ENCODE measurements at regions not wholly inside any gene's neighbourhood (a gene's known extent, or its start where the extent isn't known, plus 50 kb on each side); places are given as distances from the start of the nearest gene placed in this dataset.

DNA sequence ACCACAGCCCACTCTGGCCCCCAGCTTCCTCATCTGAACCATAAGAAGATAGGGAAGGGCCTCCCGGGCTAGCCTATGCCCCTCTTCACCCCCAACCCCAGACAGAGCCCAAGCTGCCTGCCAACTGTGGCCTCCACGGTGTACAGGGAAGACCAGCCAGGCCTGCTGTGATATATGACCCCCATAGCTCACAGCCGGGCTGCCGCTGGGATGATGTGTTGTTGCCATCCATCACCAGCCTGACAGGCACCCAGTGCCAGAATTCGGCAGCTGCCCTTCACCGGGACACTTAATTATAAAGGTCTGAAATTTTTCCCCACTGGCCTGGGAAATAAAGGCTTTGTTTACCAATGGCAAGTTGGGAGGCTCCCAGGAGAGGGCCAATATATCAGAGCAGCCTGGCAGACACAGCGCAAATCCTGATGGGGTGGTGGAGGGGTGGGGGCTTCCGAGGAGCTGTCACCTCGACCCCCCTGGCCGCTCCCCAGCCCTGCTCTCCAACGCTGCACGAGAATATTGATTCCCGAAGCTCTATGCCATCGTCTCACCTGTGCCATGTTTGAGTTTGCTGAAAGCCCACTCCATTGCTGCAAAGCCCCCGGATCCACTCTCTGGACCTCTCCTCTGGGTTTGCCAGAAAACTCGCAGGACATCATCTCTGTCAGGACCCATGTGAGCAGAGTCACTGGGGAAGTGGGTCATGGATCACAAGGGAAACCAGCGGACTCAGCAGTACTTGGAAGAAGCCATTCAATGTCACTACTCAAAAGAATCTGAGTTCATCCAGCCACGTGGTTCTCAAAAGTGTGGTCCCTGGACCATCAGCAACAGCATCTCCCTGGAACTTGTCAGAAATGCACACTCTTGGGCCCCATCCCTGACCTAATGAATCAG, 296.9 kb downstream of the MN1 start:
- H3K9me3 Mint-ChIP-seq = no peaks in the 10 kb centered on the region
- H3K4me1 Mint-ChIP-seq = no peaks in the 10 kb centered on the region
- no peaks in the 10 kb centered on the region for H3K36me3 Mint-ChIP-seq (ENCODE audit: low read depth)
- no peak overlapping the region for H3K27ac Mint-ChIP-seq
- ATAC-seq (replicated peaks) = no peak
- H3K27me3 Mint-ChIP-seq = no peaks in the 10 kb centered on the region
- no peak overlapping the region for H3K4me3 Mint-ChIP-seq

DNA sequence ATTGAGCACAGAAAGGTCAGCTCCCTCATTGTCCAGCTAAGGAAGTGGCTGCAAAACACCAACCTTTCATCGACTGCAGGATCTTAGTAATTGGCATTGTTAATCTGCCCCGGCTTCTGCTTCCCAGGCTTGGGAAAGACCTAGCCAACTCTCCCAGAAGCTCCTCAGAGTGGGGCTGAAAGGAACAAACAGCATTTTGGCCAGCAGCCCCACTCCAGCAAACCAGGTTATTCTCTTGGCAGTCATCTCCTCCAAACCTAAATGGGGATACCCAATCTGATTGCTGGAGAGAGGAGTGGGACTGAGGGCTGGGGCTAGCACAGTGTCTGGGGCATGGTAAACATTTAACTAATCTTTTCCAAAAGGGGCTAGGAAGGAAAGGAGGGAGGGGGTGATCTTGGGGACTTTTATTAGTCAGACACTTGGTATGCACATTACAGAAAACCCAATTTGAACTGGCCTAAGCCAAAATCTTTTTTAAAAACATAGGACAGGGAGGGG, 294.4 kb downstream of the MN1 start:
- H3K4me3 Mint-ChIP-seq = no peak overlapping the region
- no peaks in the 10 kb centered on the region for H3K36me3 Mint-ChIP-seq (ENCODE audit: low read depth)
- no peaks in the 10 kb centered on the region for H3K9me3 Mint-ChIP-seq
- no peak overlapping the region for H3K27ac Mint-ChIP-seq
- H3K4me1 Mint-ChIP-seq = no peaks in the 10 kb centered on the region
- ATAC-seq (replicated peaks) = no peak
- H3K27me3 Mint-ChIP-seq = no peaks in the 10 kb centered on the region

DNA sequence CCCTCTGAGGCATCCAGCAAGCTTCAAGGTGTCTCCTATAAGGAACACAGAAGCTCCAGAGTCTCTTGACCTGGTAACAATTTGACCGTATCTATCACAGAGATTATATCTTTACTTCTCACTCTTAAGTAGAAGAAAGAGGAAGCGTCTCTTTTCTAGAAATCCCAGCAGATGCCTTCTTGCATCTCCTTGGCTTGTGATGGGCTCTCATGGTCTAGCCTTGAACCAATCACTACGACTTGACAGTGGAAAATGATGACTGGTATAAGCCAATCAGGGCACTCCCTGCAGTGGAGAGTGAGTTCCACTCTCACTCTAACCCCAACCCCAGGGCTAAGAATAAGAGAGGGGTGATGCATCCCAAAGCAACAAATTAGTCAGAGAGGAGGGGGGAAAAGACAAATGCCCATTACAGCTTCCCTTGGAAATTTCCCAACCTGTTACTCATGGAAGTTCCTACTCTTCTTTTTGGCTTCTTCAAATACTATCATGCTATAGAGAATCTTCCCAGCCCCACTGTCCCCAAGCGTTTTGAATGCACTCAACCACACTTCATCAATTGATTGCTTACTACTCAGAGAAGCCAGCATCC, 293.5 kb downstream of the MN1 start:
- Mint-ChIP-seq H3K9me3 (no peaks in the 10 kb centered on the region), H3K4me1 (no peaks in the 10 kb centered on the region), H3K4me3 (no peak overlapping the region), H3K36me3 (ENCODE audit: low read depth) (no peaks in the 10 kb centered on the region), H3K27me3 (no peaks in the 10 kb centered on the region), H3K27ac (no peak overlapping the region)
- no peak for ATAC-seq (replicated peaks)

DNA sequence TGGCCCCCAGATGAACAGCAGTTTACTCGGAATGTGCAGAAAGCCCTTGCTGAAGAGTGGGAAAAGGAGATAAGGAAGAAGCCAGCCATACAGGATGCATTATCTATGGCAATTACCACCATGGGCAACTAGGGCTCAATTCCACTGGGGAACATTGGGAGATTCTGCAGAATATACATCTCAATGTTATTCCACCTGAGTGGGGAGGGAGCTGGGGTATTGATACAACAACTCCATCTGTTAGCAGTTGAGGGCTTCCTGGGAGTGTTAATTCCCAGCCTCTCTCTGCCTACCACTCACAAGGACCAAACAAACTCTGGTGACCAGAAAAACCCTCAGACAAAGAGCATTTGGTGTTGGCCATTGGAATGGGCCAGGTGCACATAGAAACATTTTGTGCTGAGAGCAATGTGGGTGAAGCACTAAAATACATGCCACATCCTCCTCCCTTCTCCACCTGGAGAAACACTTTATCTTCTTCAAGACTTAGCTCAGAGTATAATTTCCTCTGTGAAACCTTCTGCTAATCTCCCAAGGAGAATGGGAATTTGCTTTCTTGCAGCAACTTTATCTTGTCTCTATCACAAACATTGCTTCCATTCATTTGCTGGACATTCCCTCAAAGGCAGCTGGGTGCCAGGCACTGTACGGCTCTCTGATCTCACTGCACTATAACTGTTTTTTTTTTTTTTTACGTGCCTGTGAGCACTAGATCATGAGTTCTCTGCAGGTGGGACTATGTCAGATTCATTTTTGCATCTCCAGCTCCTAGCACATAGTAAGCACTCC, 292.2 kb downstream of the MN1 start:
- H3K9me3 Mint-ChIP-seq = no peaks in the 10 kb centered on the region
- H3K4me3 Mint-ChIP-seq = no peak overlapping the region
- H3K27me3 Mint-ChIP-seq = no peaks in the 10 kb centered on the region
- no peaks in the 10 kb centered on the region for H3K4me1 Mint-ChIP-seq
- no peaks in the 10 kb centered on the region for H3K36me3 Mint-ChIP-seq (ENCODE audit: low read depth)
- no peak for ATAC-seq (replicated peaks)
- no peak overlapping the region for H3K27ac Mint-ChIP-seq

DNA sequence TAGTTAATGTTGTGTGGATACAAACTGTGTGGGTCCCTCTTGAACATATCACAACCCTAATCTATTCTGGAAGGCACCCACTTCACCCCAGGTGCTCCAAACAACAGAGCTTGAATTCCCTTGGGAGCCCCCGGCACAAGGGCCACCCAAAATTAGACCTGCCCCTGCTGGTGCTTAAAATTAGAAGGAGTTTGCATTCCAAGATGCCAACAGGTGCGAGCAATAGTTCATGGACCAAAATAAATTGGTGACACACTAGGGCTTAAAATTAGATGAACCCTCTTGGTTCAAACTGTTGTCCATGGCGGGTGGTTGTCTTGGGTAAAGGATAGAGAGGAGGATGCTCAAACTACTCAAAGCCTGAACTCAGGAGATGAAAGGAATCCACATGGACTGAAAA, 291.5 kb downstream of the MN1 start:
- Mint-ChIP-seq H3K36me3 (ENCODE audit: low read depth) (no peaks in the 10 kb centered on the region), H3K4me1 (no peaks in the 10 kb centered on the region), H3K9me3 (no peaks in the 10 kb centered on the region), H3K4me3 (no peak overlapping the region), H3K27me3 (no peaks in the 10 kb centered on the region), H3K27ac (no peak overlapping the region)
- no peak for ATAC-seq (replicated peaks)

DNA sequence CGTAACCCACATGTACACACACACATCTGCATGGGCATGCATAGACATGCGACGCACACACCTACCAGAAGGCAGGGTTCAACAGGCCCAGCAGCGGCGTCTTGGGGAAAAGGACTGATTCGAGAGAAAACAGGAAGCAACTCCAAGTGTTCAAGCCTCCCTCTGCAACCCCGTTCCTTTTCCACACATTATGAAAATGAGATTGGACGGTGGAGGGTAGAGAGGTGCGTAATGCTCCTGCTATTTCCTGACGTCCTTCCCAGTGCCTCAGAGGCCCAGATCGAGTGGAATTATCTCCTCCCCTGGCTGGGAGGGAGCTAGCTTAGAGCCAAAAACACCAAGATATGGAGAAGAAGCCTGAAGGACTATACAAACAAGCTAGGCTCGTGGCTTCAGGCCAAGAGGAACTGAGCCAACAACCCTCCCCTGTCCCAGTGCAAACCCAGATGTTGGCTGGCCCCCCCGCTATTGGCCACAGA, 289.2 kb downstream of the MN1 start:
- Mint-ChIP-seq H3K36me3 (ENCODE audit: low read depth) (no peaks in the 10 kb centered on the region), H3K4me1 (no peaks in the 10 kb centered on the region), H3K9me3 (no peaks in the 10 kb centered on the region)

DNA sequence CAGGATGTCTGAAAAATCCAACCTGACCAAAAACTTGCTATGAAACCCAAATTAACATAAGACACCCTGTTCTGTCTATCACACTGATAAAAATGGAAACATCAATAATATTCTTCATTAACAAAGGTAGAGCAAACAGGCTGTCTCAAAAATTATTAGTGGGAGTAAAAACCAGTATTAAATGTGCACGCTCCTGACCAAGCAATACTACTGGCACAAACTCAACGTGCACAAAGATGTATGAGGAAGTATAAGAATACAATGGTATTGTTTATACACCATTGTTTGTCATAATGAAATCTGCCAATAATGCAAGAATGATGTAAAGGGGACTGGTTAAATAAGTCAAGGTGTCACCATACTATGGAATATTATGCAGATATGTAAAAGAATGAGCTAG, 288.5 kb downstream of the MN1 start:
- no peaks in the 10 kb centered on the region for H3K9me3 Mint-ChIP-seq
- H3K4me1 Mint-ChIP-seq = no peaks in the 10 kb centered on the region
- ATAC-seq (replicated peaks) = no peak
- no peaks in the 10 kb centered on the region for H3K27me3 Mint-ChIP-seq
- H3K4me3 Mint-ChIP-seq = no peak overlapping the region
- no peak overlapping the region for H3K27ac Mint-ChIP-seq
- no peaks in the 10 kb centered on the region for H3K36me3 Mint-ChIP-seq (ENCODE audit: low read depth)

More for the DNA sequence above, 289.2 kb downstream of the MN1 start:
- no peak for ATAC-seq (replicated peaks)
- no peak overlapping the region for H3K27ac Mint-ChIP-seq
- H3K4me3 Mint-ChIP-seq = no peak overlapping the region
- H3K27me3 Mint-ChIP-seq = no peaks in the 10 kb centered on the region

DNA sequence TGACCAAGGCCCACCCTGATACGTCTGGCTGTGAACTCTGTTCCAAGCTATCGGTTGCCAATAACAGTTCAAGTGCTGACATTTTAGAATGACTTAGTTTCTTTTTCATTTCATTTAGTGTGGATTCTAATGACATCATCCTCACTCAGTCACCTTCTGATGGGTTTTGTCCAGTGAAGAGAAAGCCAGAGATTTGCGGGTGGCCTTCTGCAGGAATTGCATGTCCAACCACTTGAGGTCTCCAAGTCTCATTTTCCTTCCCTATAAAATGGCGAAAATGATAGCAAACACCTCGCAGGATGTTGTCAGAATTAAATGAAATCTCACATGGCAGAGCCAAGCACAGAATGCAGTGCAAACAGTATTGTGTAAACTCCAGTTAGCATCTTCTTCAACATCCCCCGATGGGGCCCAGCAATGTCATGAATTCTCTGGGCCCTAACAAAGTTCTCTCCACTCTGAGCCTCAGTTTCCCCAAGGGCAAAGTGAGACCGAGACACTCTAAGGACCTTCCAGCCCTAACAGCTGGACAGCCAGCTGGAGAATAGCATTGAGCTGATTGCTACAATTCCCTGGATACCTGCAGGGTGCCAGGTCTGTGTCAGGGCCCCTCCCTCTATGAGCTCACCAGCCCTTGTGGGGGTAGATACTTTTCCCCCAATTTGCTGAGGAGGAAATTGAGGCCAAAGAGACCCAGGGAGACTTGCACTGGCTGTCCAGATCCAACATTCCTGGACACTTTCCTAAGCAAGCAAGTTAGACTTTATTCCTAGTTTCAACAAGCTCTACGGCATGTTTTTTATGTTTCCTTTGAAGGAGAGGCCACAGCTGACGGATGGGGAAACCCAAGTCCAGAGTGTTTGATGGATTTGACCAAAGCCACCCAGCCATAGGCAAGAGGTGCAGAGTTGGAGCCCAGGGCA, 286.7 kb downstream of the MN1 start:
- H3K27ac Mint-ChIP-seq = no peak overlapping the region
- H3K4me3 Mint-ChIP-seq = no peak overlapping the region
- peaks cover 6% of the 10 kb centered on the region for H3K27me3 Mint-ChIP-seq
- no peaks in the 10 kb centered on the region for H3K9me3 Mint-ChIP-seq
- ATAC-seq (replicated peaks) = no peak
- H3K4me1 Mint-ChIP-seq = no peaks in the 10 kb centered on the region
- no peaks in the 10 kb centered on the region for H3K36me3 Mint-ChIP-seq (ENCODE audit: low read depth)

DNA sequence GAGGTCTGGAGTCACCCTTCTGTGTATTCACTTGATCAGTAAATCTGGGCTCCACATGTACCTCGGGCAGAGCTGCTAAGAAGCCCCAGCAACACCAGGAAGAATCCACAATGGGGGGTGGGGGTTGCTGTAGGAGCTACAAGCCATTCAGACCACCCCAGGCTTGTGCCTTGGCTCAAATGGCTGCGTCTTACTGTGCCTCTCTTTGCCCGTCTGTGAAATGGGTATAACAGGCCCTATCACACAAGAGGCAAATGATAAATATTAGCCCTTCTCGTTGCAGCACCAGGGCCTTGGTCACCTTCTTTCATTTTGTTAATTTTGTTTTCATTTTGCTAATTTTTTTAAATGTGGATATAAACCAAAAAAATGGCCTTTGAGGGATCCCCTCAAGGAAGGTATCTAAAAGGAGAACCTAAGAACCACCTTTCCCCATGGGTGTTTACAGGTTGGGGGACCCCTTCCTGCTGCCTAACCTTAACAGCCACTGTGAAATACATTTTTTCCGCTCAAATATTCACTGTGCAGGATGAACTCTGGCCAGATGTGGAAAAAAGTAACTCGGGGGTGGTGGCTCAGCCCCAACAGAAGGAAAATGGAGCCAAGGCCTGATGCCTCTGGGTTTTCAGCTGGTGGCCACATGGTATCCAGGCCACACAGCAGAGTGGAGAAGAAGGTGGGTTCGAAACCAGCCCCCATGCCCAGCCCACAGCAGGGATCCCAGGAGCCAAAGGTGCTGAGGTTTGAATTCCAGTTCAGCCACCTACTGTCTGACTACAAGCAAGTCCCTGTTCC, 284.0 kb downstream of the MN1 start:
- Mint-ChIP-seq H3K4me1 (no peaks in the 10 kb centered on the region), H3K27me3 (peaks cover 6% of the 10 kb centered on the region), H3K4me3 (no peak overlapping the region), H3K9me3 (no peaks in the 10 kb centered on the region), H3K27ac (no peak overlapping the region), H3K36me3 (ENCODE audit: low read depth) (no peaks in the 10 kb centered on the region)
- ATAC-seq (replicated peaks) = no peak

DNA sequence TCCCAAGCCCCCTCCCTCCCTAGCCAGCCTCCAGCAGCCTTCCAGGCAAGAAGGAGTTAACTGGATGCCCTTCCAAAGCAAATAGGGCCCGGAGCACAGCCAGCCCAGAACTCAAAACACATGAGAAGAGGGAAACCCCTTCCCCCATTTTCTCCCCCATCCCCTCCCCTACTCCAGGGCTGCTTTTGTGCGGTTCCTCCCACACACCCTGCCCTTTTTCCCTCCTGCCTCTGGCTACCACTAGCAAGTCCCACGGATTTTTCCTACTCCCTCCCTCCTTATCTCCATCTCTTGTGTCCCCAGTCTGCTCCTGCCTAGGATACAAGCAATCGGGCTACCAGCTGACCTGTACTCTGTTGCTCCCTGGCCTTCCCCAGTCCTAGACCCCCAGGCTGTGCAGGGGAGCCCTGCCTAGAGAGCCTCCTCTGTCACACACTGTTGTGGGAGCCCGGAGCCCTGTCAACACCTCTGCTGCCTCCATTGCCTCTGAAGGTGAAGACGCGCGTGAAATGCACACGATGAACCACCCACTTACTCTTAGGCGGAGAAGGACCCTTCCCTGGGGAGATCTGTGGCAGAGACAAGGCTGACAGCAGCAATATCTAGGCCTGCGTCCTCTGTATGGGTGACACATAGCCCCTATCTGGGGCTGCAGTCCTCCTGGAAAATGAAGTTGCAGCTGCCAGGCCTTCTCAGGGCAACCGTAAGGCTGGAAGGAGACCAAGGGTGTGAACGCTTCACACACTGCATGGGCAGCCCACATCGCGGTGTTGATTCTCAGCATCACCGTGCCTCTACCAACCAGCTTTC, 282.8 kb downstream of the MN1 start:
- no peak for ATAC-seq (replicated peaks)
- H3K36me3 Mint-ChIP-seq (ENCODE audit: low read depth) = no peaks in the 10 kb centered on the region
- no peaks in the 10 kb centered on the region for H3K4me1 Mint-ChIP-seq
- H3K27me3 Mint-ChIP-seq = peaks cover 6% of the 10 kb centered on the region
- no peak overlapping the region for H3K27ac Mint-ChIP-seq
- H3K4me3 Mint-ChIP-seq = no peak overlapping the region
- no peaks in the 10 kb centered on the region for H3K9me3 Mint-ChIP-seq

DNA sequence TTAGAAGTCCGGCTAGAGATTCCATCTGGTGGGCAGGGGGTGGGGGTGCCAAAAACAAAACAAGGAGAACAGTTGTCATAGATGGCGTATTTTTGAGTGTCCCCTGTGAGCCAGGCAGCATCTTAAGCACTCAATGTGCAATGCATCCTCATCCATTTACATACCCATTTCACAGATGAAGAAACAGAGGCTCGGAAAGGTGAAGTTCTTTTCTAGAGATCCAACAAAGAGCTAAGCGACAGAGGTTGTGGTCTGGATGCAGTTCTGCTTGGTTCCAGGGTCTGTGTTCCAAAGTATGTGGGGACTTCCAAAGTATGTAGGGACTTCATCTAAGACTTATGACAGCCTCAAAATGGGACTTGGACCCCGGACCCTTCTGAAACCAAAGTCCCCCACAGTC, 277.8 kb downstream of the MN1 start:
- no peak for ATAC-seq (replicated peaks)
- Mint-ChIP-seq H3K27ac (no peak overlapping the region), H3K36me3 (ENCODE audit: low read depth) (no peaks in the 10 kb centered on the region), H3K4me1 (no peaks in the 10 kb centered on the region), H3K4me3 (no peak overlapping the region), H3K27me3 (peaks cover 9% of the 10 kb centered on the region), H3K9me3 (no peaks in the 10 kb centered on the region)

DNA sequence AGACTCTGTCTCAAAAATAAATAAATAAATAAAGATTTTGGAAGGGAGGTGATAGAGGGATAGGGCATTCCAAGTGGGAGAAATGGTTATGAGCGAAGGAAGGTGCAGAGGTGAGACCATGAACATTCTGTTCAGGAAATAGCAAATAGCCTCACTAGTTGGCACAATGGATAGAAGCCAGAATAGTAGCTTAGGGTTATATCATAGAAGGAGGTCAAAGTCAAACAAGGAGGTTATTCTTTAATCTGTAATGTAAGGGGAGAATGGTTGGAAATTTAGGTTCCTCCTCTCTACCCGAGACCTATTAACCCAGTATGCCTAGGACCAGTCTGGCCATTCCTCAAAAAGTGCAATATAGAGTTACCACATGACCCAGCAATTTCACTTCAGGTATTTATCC, 275.8 kb downstream of the MN1 start:
- Mint-ChIP-seq H3K4me1 (no peaks in the 10 kb centered on the region), H3K4me3 (no peak overlapping the region), H3K27me3 (peaks cover 4% of the 10 kb centered on the region), H3K36me3 (ENCODE audit: low read depth) (no peaks in the 10 kb centered on the region), H3K27ac (no peak overlapping the region), H3K9me3 (peaks cover under 1% of the 10 kb centered on the region)
- ATAC-seq (replicated peaks) = no peak

DNA sequence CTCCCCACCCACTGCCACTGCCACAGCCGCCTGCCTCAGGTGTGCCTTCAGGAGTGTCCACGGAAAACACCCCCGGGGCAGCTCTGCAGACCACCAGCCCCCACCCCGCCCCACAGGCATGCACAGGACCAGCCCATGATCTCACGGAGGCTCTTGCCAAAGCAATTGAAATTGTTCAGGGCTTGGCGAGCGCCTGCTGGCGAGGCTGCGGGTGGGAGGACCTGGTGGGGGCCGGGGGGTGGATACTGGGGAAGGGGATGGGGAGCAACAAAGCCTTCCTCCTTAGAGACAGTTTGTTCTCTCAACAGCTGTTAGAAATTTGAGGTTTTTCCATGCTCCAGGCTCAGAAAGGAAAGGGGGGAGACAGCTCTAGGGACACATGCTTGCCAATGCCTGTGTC, 274.7 kb downstream of the MN1 start:
- ATAC-seq (replicated peaks) = no peak
- Mint-ChIP-seq H3K4me1 (no peaks in the 10 kb centered on the region), H3K4me3 (no peak overlapping the region), H3K27me3 (peaks cover 4% of the 10 kb centered on the region), H3K27ac (no peak overlapping the region), H3K36me3 (ENCODE audit: low read depth) (no peaks in the 10 kb centered on the region), H3K9me3 (peaks cover 6% of the 10 kb centered on the region)
